Aorta (tissue), 5 donors: ENCODE measurements at regions not wholly inside any gene's neighbourhood (a gene's known extent, or its start where the extent isn't known, plus 50 kb on each side); places are given as distances from the start of the nearest gene placed in this dataset.

Source experiments
- ATAC-seq: fragments of 200-7000 bp; cut with Tn5 transposase; one replicate; pipeline ENCODE4 v1.9.1; 2022; ENCODE audit warnings: moderate library complexity; ENCODE audit not compliant: low FRiP score
- DNase-seq, 2 donors: peaks; one replicate each; pipeline ENCODE4 v3.0.0-alpha.2; 2020
- H3K27ac ChIP-seq, 2 donors: one replicate each; pipeline ENCODE4 v1.5.1; 2013; ENCODE audit warnings: low read length in 2 of 2, mild to moderate bottlenecking in 2 of 2, moderate library complexity in 2 of 2, control low read depth in 1 of 2, inconsistent platforms in 1 of 2, low read depth in 1 of 2
- H3K27me3 ChIP-seq, 2 donors: one replicate each; pipeline ENCODE4 v1.6.1; 2013; ENCODE audit warnings: control low read depth in 1 of 2, low read length in 1 of 2, mild to moderate bottlenecking in 1 of 2, moderate library complexity in 1 of 2; ENCODE audit not compliant: insufficient read depth in 2 of 2, control insufficient read depth in 1 of 2
- H3K36me3 ChIP-seq, 2 donors: one replicate each; pipeline ENCODE4 v1.6.1; 2013; ENCODE audit warnings: control low read depth in 1 of 2, low read length in 1 of 2, mild to moderate bottlenecking in 1 of 2; ENCODE audit not compliant: insufficient read depth in 2 of 2, control insufficient read depth in 1 of 2
- H3K4me1 ChIP-seq, 2 donors: one replicate each; pipeline ENCODE4 v1.6.1; 2013; ENCODE audit warnings: low read length in 2 of 2, control low read depth in 1 of 2, mild to moderate bottlenecking in 1 of 2, moderate library complexity in 1 of 2; ENCODE audit not compliant: insufficient read depth in 2 of 2, control insufficient read depth in 1 of 2
- H3K4me3 ChIP-seq, 2 donors: one replicate each; pipeline ENCODE4 v1.5.1; 2013; ENCODE audit warnings: low read length in 2 of 2, control low read depth in 1 of 2, mild to moderate bottlenecking in 1 of 2
- H3K9me3 ChIP-seq: one replicate; pipeline ENCODE4 v1.6.1; 2013; ENCODE audit warnings: mild to moderate bottlenecking, low read length; ENCODE audit not compliant: control insufficient read depth
- WGBS, 2 donors: extraction: QIAGEN DNeasy Blood & Tissue Kit; methylation state at CpG; one replicate each; pipeline ENCODE4 v1.1.7; 2013; 5-methylcytosine and 5-hydroxymethylcytosine counted together
- intact Hi-C, 2 donors: fragments of 100-400 bp; cut with DNase I; formaldehyde crosslinking; loops; one replicate each; pipeline versions ENCODE4 v1.14.2 to v1.15.0; 2022
- donor health status: healthy with polysubstance abuse.
- donor health status: Bipolar disorder and iron deficiency.
- donor health status: DM: no; HTN: no; CAD: no.
- donor health status: DM: no; HTN: no; CAD: no.
- donor health status: DM: yes; HTN: yes; CAD: no.

DNA sequence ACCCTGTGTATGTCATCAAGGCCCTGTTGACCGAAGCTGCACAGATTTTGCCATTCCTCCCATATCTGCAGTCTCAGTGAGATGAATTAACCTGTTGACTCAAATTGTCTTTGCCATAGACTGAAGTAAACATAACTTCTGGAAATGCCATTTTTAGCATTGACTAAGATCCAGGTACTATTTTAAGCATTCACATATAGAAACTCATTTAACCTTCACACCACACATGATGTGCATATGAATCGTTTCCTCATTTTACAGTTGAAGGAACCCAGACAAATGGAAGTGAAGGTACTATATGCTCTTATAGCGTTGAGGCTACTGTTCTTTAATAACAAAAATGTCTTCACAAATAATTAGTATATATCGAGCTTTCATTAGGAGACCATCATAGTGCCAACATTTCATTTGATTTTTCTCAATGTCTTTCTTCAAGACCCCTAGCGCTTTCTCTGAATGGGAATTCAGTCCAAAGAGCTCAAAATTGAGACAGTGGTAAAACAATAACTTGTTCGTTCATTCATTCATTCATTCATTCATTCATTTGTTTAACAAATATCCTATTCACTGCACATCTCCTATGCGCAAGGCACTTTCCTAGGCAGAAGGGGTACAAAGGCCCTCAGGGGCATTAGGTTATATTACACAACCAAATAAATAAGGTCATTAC, 444.7 kb downstream of the ADGRL2 start:
- no peaks in the 10 kb centered on the region for H3K36me3 ChIP-seq
- WGBS, 2 donors: 96% methylated on average over 7 of the region's 7 CpGs
- H3K4me1 ChIP-seq: no peaks in the 10 kb centered on the region
- intact Hi-C loops: no loop called here
- no peak for ATAC-seq
- H3K4me3 ChIP-seq: no peak overlapping the region
- no peak for DNase-seq
- no peaks in the 10 kb centered on the region for H3K27me3 ChIP-seq
- no peak overlapping the region for H3K27ac ChIP-seq
- peaks cover 2% of the 10 kb centered on the region for H3K9me3 ChIP-seq

DNA sequence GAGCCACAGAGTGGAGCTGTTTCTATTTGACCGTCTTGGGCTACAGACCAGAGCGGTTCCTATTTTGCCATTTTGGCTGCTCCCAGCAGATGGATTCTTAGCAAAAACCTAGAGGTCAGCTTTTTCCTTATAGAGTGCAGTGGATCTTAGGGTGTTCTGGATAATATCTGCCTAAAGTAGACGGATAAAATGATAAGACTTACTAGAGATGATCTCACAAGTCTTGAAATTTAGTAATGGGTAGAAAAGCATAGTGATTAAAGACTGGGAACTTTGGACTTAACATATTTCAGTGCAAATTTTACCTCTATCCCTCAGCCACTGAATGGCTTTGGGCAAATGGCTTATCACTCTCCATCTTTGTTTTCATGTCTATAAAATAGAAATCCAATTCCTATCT, 439.8 kb downstream of the ADGRL2 start:
- Histone ChIP-seq H3K27ac (no peak overlapping the region), H3K9me3 (peaks cover 2% of the 10 kb centered on the region), H3K36me3 (no peaks in the 10 kb centered on the region), H3K4me3 (no peak overlapping the region), H3K27me3 (no peaks in the 10 kb centered on the region), H3K4me1 (no peaks in the 10 kb centered on the region)
- WGBS, 2 donors: 49 to 59% methylated on average over 3 of the region's 3 CpGs
- DNase-seq (no peak), ATAC-seq (no peak)
- intact Hi-C loops: no loop called here

DNA sequence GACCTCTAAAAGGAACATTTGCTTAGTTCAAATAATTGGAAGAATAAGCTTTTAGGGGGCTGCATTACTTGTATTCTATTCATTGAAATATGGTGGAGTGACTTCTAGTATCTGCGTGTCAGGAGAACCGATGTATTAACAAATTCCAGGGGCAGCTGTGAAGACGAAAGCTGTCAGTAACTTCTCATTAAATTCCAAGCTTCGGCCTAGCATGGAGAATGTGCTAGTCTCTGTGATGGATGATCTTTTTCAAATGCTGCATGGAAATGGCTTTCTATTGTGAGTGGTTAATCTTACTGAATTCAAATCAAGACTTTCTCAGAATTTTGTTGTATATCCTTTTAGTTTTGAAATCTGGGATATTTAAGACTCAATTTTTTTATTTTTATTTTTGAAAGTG, 429.9 kb downstream of the ADGRL2 start:
- H3K27ac ChIP-seq: no peak overlapping the region
- no peaks in the 10 kb centered on the region for H3K27me3 ChIP-seq
- no peak for DNase-seq
- no peaks in the 10 kb centered on the region for H3K36me3 ChIP-seq
- intact Hi-C loops: no loop called here
- WGBS, 2 donors: 86 to 91% methylated on average over 4 of the region's 4 CpGs
- H3K9me3 ChIP-seq: no peaks in the 10 kb centered on the region
- ATAC-seq: no peak
- no peak overlapping the region for H3K4me3 ChIP-seq
- peaks cover 0 to 1% of the 10 kb centered on the region in 2 donors for H3K4me1 ChIP-seq

DNA sequence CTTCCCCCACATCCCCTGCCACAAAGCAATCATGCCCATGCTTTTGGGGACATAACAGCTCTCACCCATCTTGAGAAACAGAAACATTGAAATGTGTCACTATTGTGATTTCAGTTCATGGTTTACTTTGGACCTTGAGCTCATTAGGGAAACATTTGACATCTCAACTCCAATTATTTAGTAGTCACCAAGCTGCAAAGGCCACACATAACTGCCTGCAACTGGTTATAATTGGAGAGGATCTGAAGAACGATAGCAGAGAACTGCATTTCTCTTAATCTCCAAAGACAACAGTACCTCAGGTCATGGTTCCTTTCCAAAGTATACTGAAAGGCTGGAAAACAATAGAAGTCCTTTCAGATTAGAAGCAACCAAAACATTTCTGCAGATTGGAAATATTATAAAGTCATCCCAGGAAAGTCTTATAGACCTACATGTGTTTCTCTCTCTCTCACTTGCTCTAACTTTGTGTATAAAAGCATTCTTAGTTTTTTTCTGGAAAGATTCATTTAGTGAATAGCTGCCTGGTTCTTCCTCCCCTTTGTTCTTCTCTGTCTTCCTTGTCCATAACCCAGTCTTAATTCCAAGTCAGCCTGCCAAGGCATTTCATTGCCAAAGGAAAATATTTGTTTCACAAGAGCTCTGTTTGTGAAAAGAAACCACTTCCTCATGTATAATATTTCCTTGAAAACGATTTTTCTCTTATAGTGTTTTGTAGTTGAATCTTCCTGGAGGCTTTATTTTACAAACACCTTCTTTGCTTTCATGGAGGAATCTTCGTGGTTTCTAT, 426.8 kb downstream of the ADGRL2 start:
- Histone ChIP-seq H3K9me3 (no peaks in the 10 kb centered on the region), H3K4me1 (peaks cover 0 to 1% of the 10 kb centered on the region in 2 donors), H3K36me3 (no peaks in the 10 kb centered on the region), H3K27me3 (no peaks in the 10 kb centered on the region), H3K27ac (no peak overlapping the region), H3K4me3 (no peak overlapping the region)
- peak; percentile 74 for ATAC-seq
- intact Hi-C loops: loop anchor here in 1 of 2 donors (10.0 kb wide), 1 partner anchor 423 kb away; the partner anchor contains the start of gene ADGRL2
- no peak for DNase-seq
- WGBS, 2 donors: 10 to 14% methylated on average over 3 of the region's 3 CpGs

DNA sequence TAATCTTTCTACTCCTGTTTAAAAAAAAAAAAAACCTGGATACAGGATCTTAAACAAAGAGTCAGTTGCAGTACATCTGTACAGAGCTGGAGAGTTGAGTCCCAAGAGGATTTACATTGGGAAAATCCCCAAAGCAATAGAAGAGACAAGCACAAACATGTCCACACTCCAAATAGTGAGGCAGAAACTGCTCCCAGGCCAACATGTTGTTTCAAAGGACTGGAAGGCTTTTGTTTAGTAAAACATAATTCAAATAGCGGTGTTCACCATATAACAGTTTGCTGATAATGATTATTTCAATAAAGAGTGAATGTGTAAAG, 425.4 kb downstream of the ADGRL2 start:
- WGBS, 2 donors: 31 to 72% methylated on average over 1 of the region's 1 CpG
- peak overlapping the region in 1 of 2 donors; percentile 30 for H3K27ac ChIP-seq
- intact Hi-C loops: loop anchor here in 1 of 2 donors (10.0 kb wide), 1 partner anchor 421 kb away; the partner anchor contains the start of gene ADGRL2
- DNase-seq (no peak), ATAC-seq (no peak)
- no peaks in the 10 kb centered on the region for H3K36me3 ChIP-seq
- no peak overlapping the region for H3K4me3 ChIP-seq
- peaks cover 0 to 1% of the 10 kb centered on the region in 2 donors for H3K4me1 ChIP-seq
- H3K27me3 ChIP-seq: no peaks in the 10 kb centered on the region
- H3K9me3 ChIP-seq: no peaks in the 10 kb centered on the region

DNA sequence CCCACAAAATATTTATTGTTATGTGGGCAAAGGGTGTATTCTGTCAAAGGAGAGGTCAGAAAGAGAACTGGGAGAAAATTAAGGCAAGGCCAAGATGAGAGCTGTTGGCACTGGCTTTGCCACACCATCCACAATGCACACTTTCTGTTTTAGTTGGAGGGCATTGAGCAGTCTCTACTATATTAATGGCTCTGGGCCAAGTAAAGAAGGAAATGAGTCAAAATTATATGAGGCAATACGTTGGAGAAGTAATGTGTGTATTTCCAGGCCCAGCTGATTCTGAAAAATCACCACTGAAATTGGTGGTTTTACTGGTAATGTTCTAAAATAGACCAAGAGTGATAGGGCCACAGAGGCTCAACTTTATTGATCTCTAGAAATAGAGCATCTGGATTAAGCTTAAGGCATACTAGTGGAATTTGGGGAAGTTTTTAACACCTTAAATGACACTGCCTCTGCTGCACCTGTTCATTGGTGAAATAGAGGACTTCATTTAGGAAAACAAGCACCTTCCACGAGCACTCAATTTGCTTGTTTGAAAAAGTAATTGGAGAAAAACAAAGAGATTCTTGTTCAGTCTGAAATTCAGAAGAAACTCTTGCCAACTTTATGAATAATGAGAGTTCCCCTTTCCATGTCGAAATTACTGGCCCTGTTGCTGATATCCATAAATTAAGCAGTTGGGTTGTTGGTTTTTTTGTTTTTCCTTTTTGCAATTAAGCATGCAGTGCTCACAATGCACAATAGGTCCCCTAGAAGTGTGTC, 424.9 kb downstream of the ADGRL2 start:
- DNase-seq (peak in 1 of 2 donors; percentile 43), ATAC-seq (peak; percentile 80)
- Histone ChIP-seq H3K4me3 (no peak overlapping the region), H3K27me3 (no peaks in the 10 kb centered on the region), H3K4me1 (peaks cover 0 to 1% of the 10 kb centered on the region in 2 donors), H3K9me3 (no peaks in the 10 kb centered on the region), H3K36me3 (no peaks in the 10 kb centered on the region), H3K27ac (peak overlapping the region in 1 of 2 donors; percentile 70)
- 0 to 4% methylated on average over 3 of the region's 3 CpGs for WGBS, 2 donors
- intact Hi-C loops: loop anchor here in 1 of 2 donors (10.0 kb wide), 1 partner anchor 421 kb away; the partner anchor contains the start of gene ADGRL2

DNA sequence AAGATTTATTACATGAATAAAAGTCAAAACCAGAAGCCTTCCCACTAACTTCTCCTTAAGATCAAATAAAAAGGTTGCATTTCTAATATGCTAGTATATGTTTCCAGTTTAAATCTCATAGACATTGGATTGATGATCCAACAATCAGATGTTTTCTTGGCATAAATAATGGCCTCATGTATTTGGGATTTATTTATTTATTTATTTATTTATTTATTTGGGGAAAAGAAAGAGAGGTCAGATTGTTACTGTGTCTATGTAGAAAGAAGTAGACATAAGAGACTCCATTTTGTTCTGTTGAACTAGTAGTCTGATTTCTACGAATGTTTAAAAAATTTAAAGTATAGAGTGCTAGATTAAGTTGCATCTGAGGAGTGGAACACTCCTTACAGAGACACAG, 422.4 kb downstream of the ADGRL2 start:
- Histone ChIP-seq H3K4me1 (peaks cover 0 to 1% of the 10 kb centered on the region in 2 donors), H3K27me3 (no peaks in the 10 kb centered on the region), H3K9me3 (no peaks in the 10 kb centered on the region), H3K27ac (no peak overlapping the region), H3K36me3 (no peaks in the 10 kb centered on the region), H3K4me3 (no peak overlapping the region)
- DNase-seq: no peak
- intact Hi-C loops: loop anchor here in 1 of 2 donors (10.0 kb wide), 1 partner anchor 418 kb away; the partner anchor contains the start of gene ADGRL2
- no peak for ATAC-seq
- WGBS, 2 donors: 93 to 99% methylated on average over 1 of the region's 1 CpG

DNA sequence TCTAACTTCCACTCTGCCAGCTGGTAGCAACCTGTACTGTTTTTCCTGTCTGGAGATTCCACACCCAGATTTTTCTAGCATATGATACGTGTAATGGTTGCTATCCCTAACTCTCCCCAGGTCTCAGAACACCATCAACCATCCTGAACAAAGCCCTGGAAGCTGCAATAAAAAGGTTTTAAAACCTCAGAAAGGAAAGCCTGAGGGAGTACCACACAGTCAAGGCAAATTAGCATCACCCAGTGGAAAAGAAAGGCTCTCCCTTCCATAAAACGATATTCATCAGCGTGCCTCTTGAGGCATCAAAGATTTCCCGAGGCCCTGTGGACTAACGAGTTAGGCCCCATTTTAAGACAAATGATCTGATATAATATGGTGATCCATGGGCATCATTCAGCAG, 421.0 kb downstream of the ADGRL2 start:
- peaks cover 0 to 1% of the 10 kb centered on the region in 2 donors for H3K4me1 ChIP-seq
- DNase-seq (no peak), ATAC-seq (no peak)
- no peaks in the 10 kb centered on the region for H3K36me3 ChIP-seq
- intact Hi-C loops: loop anchor here in 1 of 2 donors (10.0 kb wide), 1 partner anchor 417 kb away; the partner anchor contains the start of gene ADGRL2
- H3K4me3 ChIP-seq: no peak overlapping the region
- H3K9me3 ChIP-seq: no peaks in the 10 kb centered on the region
- WGBS, 2 donors: 94 to 95% methylated on average over 5 of the region's 5 CpGs
- no peak overlapping the region for H3K27ac ChIP-seq
- no peaks in the 10 kb centered on the region for H3K27me3 ChIP-seq
